H1 (cell line): ENCODE measurements at regions not wholly inside any gene's neighbourhood (a gene's known extent, or its start where the extent isn't known, plus 50 kb on each side); places are given as distances from the start of the nearest gene placed in this dataset.

Experiments
- CTCF ChIA-PET: fragments of 300-600 bp; sonication (Branson Sonifier 250); formaldehyde crosslinking; loops from one replicate; lab custom pipeline; 2021; ENCODE audit not compliant: partially characterized antibody; lab: Charles Lee
- POLR2A ChIA-PET: fragments of 300-600 bp; sonication (Branson Sonifier 250); formaldehyde crosslinking; loops from one replicate; lab custom pipeline; 2021; ENCODE audit warnings: inconsistent platforms; ENCODE audit not compliant: partially characterized antibody; lab: Charles Lee
- DNase-seq, 2 experiments: peaks; one replicate each; pipeline versions ENCODE4 v3.0.0 to v3.0.0-alpha.2; 2010 to 2022; ENCODE audit warnings: low spot score in 2 of 2, low read depth in 1 of 2, mixed read lengths in 1 of 2
- FAIRE-seq: peaks from 2 replicates; lab custom pipeline; 2011; peaks lifted over from hg19 to GRCh38; lab: Jason Lieb, UNC
- H2AFZ ChIP-seq: 2 replicates; pipeline ENCODE4 v1.8.1; 2012; ENCODE audit warnings: low read length, inconsistent platforms
- H2AK5ac ChIP-seq: 2 replicates; pipeline ENCODE4 v1.6.1; 2013; ENCODE audit warnings: low read depth, low read length
- H2BK120ac ChIP-seq: replicated peaks from 2 replicates; pipeline ENCODE3; 2013; ENCODE audit warnings: low read depth, low read length, inconsistent platforms
- H2BK12ac ChIP-seq: 2 replicates; pipeline ENCODE4 v1.6.1; 2013; ENCODE audit warnings: low read depth, low read length
- H2BK15ac ChIP-seq: 2 replicates; pipeline ENCODE4 v1.6.1; 2013; ENCODE audit warnings: low read length
- H2BK20ac ChIP-seq: 2 replicates; pipeline ENCODE4 v1.6.1; 2013; ENCODE audit warnings: low read length
- H2BK5ac ChIP-seq: 2 replicates; pipeline ENCODE4 v1.6.1; 2013; ENCODE audit warnings: low read depth, low read length
- H3K14ac ChIP-seq: 2 replicates; pipeline ENCODE4 v1.6.1; 2013; ENCODE audit warnings: inconsistent platforms; ENCODE audit not compliant: insufficient read length
- H3K18ac ChIP-seq: 2 replicates; pipeline ENCODE4 v1.6.1; 2013; ENCODE audit warnings: low read length; ENCODE audit errors: extremely low read depth
- H3K23ac ChIP-seq: 2 replicates; pipeline ENCODE4 v1.6.1; 2013; ENCODE audit warnings: inconsistent platforms; ENCODE audit not compliant: insufficient read length
- H3K23me2 ChIP-seq: 2 replicates; pipeline ENCODE4 v1.6.1; 2013; ENCODE audit warnings: low read depth, low read length
- H3K27ac ChIP-seq: 2 replicates; pipeline ENCODE4 v1.6.1; 2011; ENCODE audit warnings: low read depth, low read length, inconsistent platforms
- H3K27me3 ChIP-seq, 4 experiments: replicated peaks in 1 of 4; 1 replicate in 1 of 4; 2 replicates in 3 of 4; pipeline versions ENCODE4 v1.6.1 to v1.8.1; 2011 to 2013; ENCODE audit warnings: low read length in 3 of 4, mild to moderate bottlenecking in 3 of 4, inconsistent platforms in 2 of 4, mixed read lengths in 2 of 4, moderate library complexity in 1 of 4; ENCODE audit not compliant: control insufficient read depth in 3 of 4, insufficient read depth in 3 of 4; ENCODE audit errors: extremely low read depth in 1 of 4
- H3K36me3 ChIP-seq, 4 experiments: 2 replicates each; pipeline versions ENCODE4 v1.6.1 to v1.8.1; 2011 to 2013; ENCODE audit warnings: mild to moderate bottlenecking in 4 of 4, low read length in 3 of 4, moderate library complexity in 2 of 4, control low read depth in 1 of 4, inconsistent platforms in 1 of 4; ENCODE audit not compliant: insufficient read depth in 4 of 4, control insufficient read depth in 2 of 4
- H3K4ac ChIP-seq: replicated peaks from 2 replicates; pipeline ENCODE3; 2013; ENCODE audit warnings: low read length, low read depth, mixed read lengths, inconsistent platforms; ENCODE audit not compliant: insufficient read length
- H3K4me1 ChIP-seq, 4 experiments: replicated peaks in 1 of 4; 1 replicate in 1 of 4; 2 replicates in 3 of 4; pipeline versions ENCODE4 v1.6.1 to v1.8.1; 2011 to 2013; ENCODE audit warnings: low read length in 3 of 4, inconsistent platforms in 2 of 4, mixed read lengths in 1 of 4; ENCODE audit not compliant: insufficient read depth in 4 of 4, control insufficient read depth in 3 of 4
- H3K4me2 ChIP-seq, 2 experiments: 2 replicates each; pipeline versions ENCODE4 v1.6.1 to v1.8.1; 2011 to 2013; ENCODE audit warnings: low read depth in 2 of 2, low read length in 2 of 2, control low read depth in 1 of 2, inconsistent platforms in 1 of 2, mild to moderate bottlenecking in 1 of 2; ENCODE audit not compliant: insufficient read depth in 1 of 2
- H3K4me3 ChIP-seq, 4 experiments: fragments of 200-600, 300-600 bp in 1 of 4; sonication (generic), shearing (Covaris generic), sonication (Bioruptor Twin) in 1 of 4; 2 replicates each; pipeline versions ENCODE4 v1.5.1 to v1.8.1; 2011 to 2016; ENCODE audit warnings: low read length in 4 of 4, low read depth in 3 of 4, control low read depth in 2 of 4, inconsistent platforms in 2 of 4, mild to moderate bottlenecking in 2 of 4, mixed read lengths in 1 of 4, moderate library complexity in 1 of 4; ENCODE audit not compliant: insufficient read depth in 2 of 4; ENCODE audit errors: extremely low read depth in 1 of 4
- H3K56ac ChIP-seq: replicated peaks from 2 replicates; pipeline ENCODE3; 2013; ENCODE audit warnings: low read depth, mild to moderate bottlenecking, mixed read lengths, low read length, inconsistent platforms; ENCODE audit not compliant: insufficient read length
- H3K79me1 ChIP-seq: 2 replicates; pipeline ENCODE4 v1.6.1; 2013; ENCODE audit warnings: low read depth, low read length, control low read depth
- H3K79me2 ChIP-seq, 2 experiments: 2 replicates each; pipeline versions ENCODE4 v1.6.1 to v1.8.1; 2012 to 2013; ENCODE audit warnings: low read length in 2 of 2, mild to moderate bottlenecking in 2 of 2, inconsistent platforms in 1 of 2; ENCODE audit not compliant: insufficient read depth in 2 of 2, control insufficient read depth in 1 of 2
- H3K9ac ChIP-seq, 4 experiments: replicated peaks in 1 of 4; 1 replicate in 1 of 4; 2 replicates in 3 of 4; pipeline versions ENCODE4 v1.6.1 to v1.8.1; 2011 to 2013; ENCODE audit warnings: low read depth in 3 of 4, low read length in 3 of 4, control low read depth in 2 of 4, mild to moderate bottlenecking in 2 of 4, moderate library complexity in 2 of 4, inconsistent platforms in 1 of 4; ENCODE audit errors: extremely low read depth in 1 of 4
- H3K9me3 ChIP-seq, 2 experiments: 2 replicates each; pipeline versions ENCODE4 v1.6.1 to v1.8.1; 2012 to 2013; ENCODE audit warnings: mild to moderate bottlenecking in 2 of 2, moderate library complexity in 2 of 2, control low read depth in 1 of 2, inconsistent platforms in 1 of 2, low read depth in 1 of 2, low read length in 1 of 2, mixed read lengths in 1 of 2; ENCODE audit not compliant: insufficient read depth in 2 of 2
- H4K20me1 ChIP-seq, 2 experiments: replicated peaks in 1 of 2; 2 replicates each; pipeline versions ENCODE3 to v1.8.1; 2011 to 2013; ENCODE audit warnings: inconsistent platforms in 2 of 2, low read length in 2 of 2, mild to moderate bottlenecking in 1 of 2; ENCODE audit not compliant: insufficient read depth in 2 of 2, control insufficient read depth in 1 of 2
- H4K5ac ChIP-seq: 2 replicates; pipeline ENCODE4 v1.6.1; 2013; ENCODE audit warnings: low read length, low read depth, mixed read lengths, inconsistent platforms; ENCODE audit not compliant: insufficient read length
- H4K8ac ChIP-seq: 2 replicates; pipeline ENCODE4 v1.8.0; 2013; ENCODE audit warnings: mild to moderate bottlenecking, moderate library complexity, low read length, inconsistent platforms; ENCODE audit not compliant: insufficient read depth; ENCODE audit errors: extremely low read depth
- H4K91ac ChIP-seq: replicated peaks from 2 replicates; pipeline ENCODE3; 2013; ENCODE audit warnings: low read length, mixed read lengths, inconsistent platforms; ENCODE audit not compliant: insufficient read length
- BACH1 ChIP-seq: IDR thresholded peaks from 2 replicates; pipeline ENCODE4 v1.6.1; 2012; ENCODE audit warnings: low read length, improper control_type of control experiment
- BCL11A ChIP-seq, 2 experiments: IDR thresholded peaks; one replicate each; pipeline ENCODE4 v1.6.1; 2011; ENCODE audit warnings: low read depth in 2 of 2, low read length in 2 of 2, mild to moderate bottlenecking in 2 of 2
- BRCA1 ChIP-seq: IDR thresholded peaks from 2 replicates; pipeline ENCODE4 v1.6.1; 2012; ENCODE audit warnings: low read depth, low read length, improper control_type of control experiment
- CEBPB ChIP-seq: IDR thresholded peaks from 2 replicates; pipeline ENCODE4 v1.6.1; 2012; ENCODE audit warnings: low read depth, low read length
- CHD1 ChIP-seq: IDR thresholded peaks from 2 replicates; pipeline ENCODE4 v1.6.1; 2012; ENCODE audit warnings: low read depth, low read length, improper control_type of control experiment
- EGR1 ChIP-seq: IDR thresholded peaks from 2 replicates; pipeline ENCODE4 v1.6.1; 2011; ENCODE audit warnings: low read depth, low read length, borderline replicate concordance
- GABPA ChIP-seq: IDR thresholded peaks from 2 replicates; pipeline ENCODE4 v1.6.1; 2011; ENCODE audit warnings: mild to moderate bottlenecking, low read length, moderate library complexity, borderline replicate concordance; ENCODE audit not compliant: insufficient read depth
- GTF2F1 ChIP-seq: IDR thresholded peaks from 2 replicates; pipeline ENCODE4 v1.6.1; 2012; ENCODE audit warnings: low read depth, low read length, improper control_type of control experiment, borderline replicate concordance
- JUN ChIP-seq: IDR thresholded peaks from 2 replicates; pipeline ENCODE4 v1.6.1; 2011; ENCODE audit warnings: low read depth, mild to moderate bottlenecking, improper control_type of control experiment, low read length
- KDM1A ChIP-seq: fragments of 200-600, 300-600 bp; sonication (generic); IDR thresholded peaks from 2 replicates; pipeline ENCODE4 v1.7.1; 2016; ENCODE audit warnings: mild to moderate bottlenecking, low read length, borderline replicate concordance
- NRF1 ChIP-seq: IDR thresholded peaks from 2 replicates; pipeline ENCODE4 v1.6.1; 2011; ENCODE audit warnings: mild to moderate bottlenecking, low read depth, low read length, improper control_type of control experiment
- POU5F1 ChIP-seq: IDR thresholded peaks from 2 replicates; pipeline ENCODE4 v1.6.1; 2011; ENCODE audit warnings: low read depth, mild to moderate bottlenecking, low read length, moderate library complexity
- RBBP5 ChIP-seq: IDR thresholded peaks from 2 replicates; pipeline ENCODE4 v1.7.1; 2012; ENCODE audit warnings: low read depth, mild to moderate bottlenecking, inconsistent platforms, low read length, moderate library complexity, borderline replicate concordance
- SP4 ChIP-seq: IDR thresholded peaks from 2 replicates; pipeline ENCODE4 v1.6.1; 2012; ENCODE audit warnings: low read length, inconsistent platforms
- TBP ChIP-seq: IDR thresholded peaks from 2 replicates; pipeline ENCODE4 v1.6.1; 2011; ENCODE audit warnings: low read depth, low read length, improper control_type of control experiment
- WGBS, 2 experiments: shearing (Covaris generic) in 1 of 2; methylation state at CpG; one replicate each; pipeline versions ENCODE4 v1.1.6 to v1.1.7; 2013 to 2015; ENCODE audit warnings: low lambda C conversion rate in 2 of 2, mixed read lengths in 2 of 2, inconsistent platforms in 1 of 2, low coverage in 1 of 2, missing lambda C conversion rate in 1 of 2; ENCODE audit not compliant: insufficient replicate concordance in 2 of 2, insufficient coverage in 1 of 2, insufficient read length in 1 of 2; ENCODE audit errors: extremely low coverage in 1 of 2, missing lambda C conversion rate in 1 of 2; 5-methylcytosine and 5-hydroxymethylcytosine counted together
- TF ChIP-seq, protein P1 (sequence below): IDR thresholded peaks from 2 replicates; pipeline ENCODE4 v1.6.1; 2012; ENCODE audit warnings: inconsistent platforms

DNA sequence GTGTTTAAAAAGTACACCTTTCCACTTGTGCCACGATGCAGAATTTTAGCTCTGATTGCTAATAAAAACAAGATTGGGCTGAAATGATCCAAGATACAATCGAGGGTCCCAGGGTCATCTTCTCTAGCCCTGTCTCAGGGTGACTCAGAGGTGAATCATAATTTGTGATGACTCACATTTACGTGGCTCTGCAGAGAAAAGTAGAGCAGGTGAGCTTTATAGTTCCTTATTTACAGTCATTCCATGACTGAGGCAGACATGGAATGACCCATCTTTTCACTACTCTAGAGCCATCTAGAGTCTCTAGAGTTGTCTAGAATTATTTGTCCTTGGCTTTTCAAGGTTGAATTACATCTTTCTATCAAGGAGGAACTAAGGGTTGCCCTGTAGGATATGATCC, 155.2 kb downstream of the GAS1 start:
- H3K23me2 ChIP-seq, result no peaks in the 10 kb centered on the region
- no peak for TF ChIP-seq SP4
- no peak for TF ChIP-seq POU5F1
- no peak for TF ChIP-seq NRF1
- no peak for TF ChIP-seq GABPA
- TF ChIP-seq KDM1A, result no peak
- TF ChIP-seq, protein P1, sequence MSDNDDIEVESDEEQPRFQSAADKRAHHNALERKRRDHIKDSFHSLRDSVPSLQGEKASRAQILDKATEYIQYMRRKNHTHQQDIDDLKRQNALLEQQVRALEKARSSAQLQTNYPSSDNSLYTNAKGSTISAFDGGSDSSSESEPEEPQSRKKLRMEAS, result no peak
- no peak for TF ChIP-seq CHD1
- TF ChIP-seq EGR1, result no peak
- no peak for TF ChIP-seq GTF2F1
- no peak for TF ChIP-seq JUN
- TF ChIP-seq TBP, result no peak
- no peak for TF ChIP-seq BACH1
- no peak for TF ChIP-seq BCL11A (IDR thresholded peaks at IDR 0.05; ENCODE audit: low read depth in 2 of 2, low read length in 2 of 2)
- no peak for TF ChIP-seq RBBP5
- no peak for TF ChIP-seq BRCA1
- no peak for TF ChIP-seq CEBPB
- no peak overlapping the region for H2BK5ac ChIP-seq
- H2AK5ac ChIP-seq, result no peak overlapping the region
- no peak overlapping the region for H2BK12ac ChIP-seq
- H3K27ac ChIP-seq, result no peak overlapping the region
- H3K4ac ChIP-seq, result no peak overlapping the region
- no peak overlapping the region for H3K56ac ChIP-seq
- FAIRE-seq (no peak), DNase-seq (no peak)
- H3K4me1 ChIP-seq, result peaks cover 4 to 13% (median 8%) of the 10 kb centered on the region in 4 experiments
- no peak overlapping the region for H3K14ac ChIP-seq
- no peak overlapping the region for H3K18ac ChIP-seq
- no peak overlapping the region for H2AFZ ChIP-seq
- ChIA-PET POLR2A (no interaction called here), CTCF (interaction anchor here (0.8 to 1.8 kb wide), 5 partner anchors 8 to 533 kb away, joined by 3 to 8 read pairs (median 3); no protein-coding TSS in a partner anchor)
- H2BK20ac ChIP-seq, result no peak overlapping the region
- no peaks in the 10 kb centered on the region for H4K20me1 ChIP-seq
- no peak overlapping the region for H4K8ac ChIP-seq
- no peak overlapping the region for H4K5ac ChIP-seq
- whole genome bisulfite sequencing, 2 experiments, result 87% methylated on average over 3 of the region's 3 CpGs; no CpG with 5 or more reads in 1 of the 2 experiments
- H3K27me3 ChIP-seq, result no peaks in the 10 kb centered on the region
- no peaks in the 10 kb centered on the region for H3K9me3 ChIP-seq
- H3K4me3 ChIP-seq, result no peak overlapping the region
- no peak overlapping the region for H2BK15ac ChIP-seq
- H3K36me3 ChIP-seq, result no peaks in the 10 kb centered on the region
- no peaks in the 10 kb centered on the region for H3K79me2 ChIP-seq
- no peak overlapping the region for H2BK120ac ChIP-seq
- H3K23ac ChIP-seq, result no peak overlapping the region
- no peak overlapping the region for H3K4me2 ChIP-seq
- no peak overlapping the region for H3K9ac ChIP-seq
- no peak overlapping the region for H4K91ac ChIP-seq
- no peaks in the 10 kb centered on the region for H3K79me1 ChIP-seq
